GM18502 (cell line): ENCODE measurements at regions not wholly inside any gene's neighbourhood (a gene's known extent, or its start where the extent isn't known, plus 50 kb on each side); places are given as distances from the start of the nearest gene placed in this dataset.
"Not testable (repeated sequence)": the region's sequence is repeated elsewhere in the genome, so short reads cannot be mapped to it uniquely, and the experiment has no call there.

Experiments
- ATAC-seq: cut with Tn5 transposase; IDR thresholded peaks from one replicate; pipeline ENCODE4 v1.9.1; 2021; ENCODE audit warnings: mild to moderate bottlenecking; ENCODE audit not compliant: unreplicated experiment, poor library complexity

DNA sequence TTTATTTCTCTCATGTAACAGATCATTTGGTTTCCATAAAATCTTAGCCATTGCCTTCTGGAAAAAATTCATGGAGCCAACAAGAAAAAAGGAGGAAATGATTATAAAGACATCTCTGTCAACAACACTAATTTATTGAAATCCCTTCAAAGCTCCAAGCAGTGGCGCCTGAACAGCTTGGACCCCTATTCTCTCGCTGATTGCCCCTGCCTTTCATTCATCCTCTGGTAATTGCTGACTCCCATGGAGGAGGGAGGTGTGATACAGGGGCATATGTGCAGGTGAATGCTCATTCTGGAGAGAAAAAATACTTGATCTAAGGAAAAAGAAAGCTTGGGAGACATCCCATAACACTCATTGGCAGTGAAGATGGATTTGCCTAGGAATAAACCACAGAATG is 345.5 kb downstream of the FGFR2 start:
- no peak for ATAC-seq

DNA sequence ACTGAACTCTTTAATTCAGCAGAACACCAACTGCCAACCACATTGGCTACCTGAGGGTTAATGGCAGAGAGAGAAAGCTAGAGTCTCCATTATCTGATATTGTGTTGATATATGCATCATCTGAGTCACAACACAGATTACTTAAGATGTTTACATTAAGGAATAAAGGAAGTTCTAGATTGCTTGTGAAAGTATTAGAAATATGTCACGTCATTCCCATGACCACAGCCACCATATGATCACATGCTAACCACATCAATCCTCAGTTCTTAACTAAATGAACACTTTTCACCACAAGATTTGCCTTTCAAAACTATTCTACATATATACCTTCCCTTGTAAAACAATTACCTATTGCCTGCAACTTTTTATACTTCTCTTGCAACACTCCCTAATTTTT is 337.9 kb downstream of the FGFR2 start:
- ATAC-seq: no peak

DNA sequence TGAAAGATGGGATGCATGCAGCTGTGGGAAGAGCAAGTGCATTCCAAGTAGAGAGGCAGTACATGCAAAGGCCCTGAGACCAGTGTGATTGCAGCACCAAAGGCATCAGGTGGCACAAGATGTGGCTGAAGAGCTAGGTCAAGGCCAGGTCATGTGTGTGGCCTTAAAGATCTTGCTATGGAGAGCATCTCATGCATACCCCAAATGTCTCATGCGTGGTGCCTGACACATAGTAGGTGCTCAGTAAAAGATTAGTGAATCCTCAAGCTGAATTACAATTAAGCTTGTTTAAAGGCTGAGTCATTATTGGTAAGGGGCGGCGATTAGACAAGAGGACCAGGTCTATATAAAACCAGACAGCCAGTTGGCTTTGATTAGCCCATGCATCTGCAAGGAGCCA is 336.6 kb downstream of the FGFR2 start:
- ATAC-seq: no peak

DNA sequence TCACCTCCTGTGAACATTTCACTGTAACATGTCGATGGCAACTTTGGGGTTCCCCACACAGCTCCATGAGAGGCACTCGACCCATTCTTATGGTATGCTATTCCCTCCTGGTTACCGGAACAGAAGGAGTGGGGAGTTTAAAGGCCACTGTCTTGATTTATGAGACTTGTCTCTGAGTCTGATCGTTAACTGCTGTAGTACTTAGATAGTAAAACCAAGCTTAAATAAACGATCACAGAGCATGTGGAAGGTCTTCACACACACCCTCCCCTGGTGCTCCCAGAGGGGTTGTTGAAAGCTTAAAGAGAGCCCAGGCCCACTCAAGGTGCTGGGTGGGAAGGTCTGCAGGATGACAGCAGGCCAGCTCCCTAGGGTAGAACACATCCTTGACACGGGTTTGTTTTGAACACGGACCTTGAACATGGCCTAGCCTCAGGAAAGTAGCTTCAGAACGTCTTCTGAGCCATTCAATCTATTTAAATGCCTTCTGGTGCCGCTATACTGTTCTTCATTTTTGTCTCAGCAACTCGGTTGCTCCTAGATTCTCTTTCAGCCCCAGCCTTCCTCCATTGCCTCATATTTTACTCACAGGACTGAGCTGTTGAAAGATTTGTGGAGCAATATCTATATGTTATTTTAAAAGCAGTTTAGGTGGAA is 335.3 kb downstream of the FGFR2 start:
- no peak for ATAC-seq

DNA sequence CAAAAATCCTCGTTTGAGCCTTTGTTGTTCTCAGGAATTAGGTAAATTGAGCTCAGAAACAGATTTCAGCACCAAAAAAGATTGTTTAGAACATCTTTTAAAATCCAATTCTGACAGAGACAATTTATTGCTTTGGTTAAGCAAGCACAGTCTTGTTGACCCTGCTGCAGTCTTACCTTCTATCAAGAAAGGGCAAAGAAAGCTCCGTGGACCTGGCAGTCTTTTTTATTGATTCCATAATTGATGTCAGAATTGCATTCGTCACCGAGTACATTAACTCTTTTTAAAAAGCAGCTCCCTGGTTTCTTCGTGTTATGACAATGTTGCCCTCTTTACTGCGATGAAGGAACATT is 334.8 kb downstream of the FGFR2 start:
- no peak for ATAC-seq

DNA sequence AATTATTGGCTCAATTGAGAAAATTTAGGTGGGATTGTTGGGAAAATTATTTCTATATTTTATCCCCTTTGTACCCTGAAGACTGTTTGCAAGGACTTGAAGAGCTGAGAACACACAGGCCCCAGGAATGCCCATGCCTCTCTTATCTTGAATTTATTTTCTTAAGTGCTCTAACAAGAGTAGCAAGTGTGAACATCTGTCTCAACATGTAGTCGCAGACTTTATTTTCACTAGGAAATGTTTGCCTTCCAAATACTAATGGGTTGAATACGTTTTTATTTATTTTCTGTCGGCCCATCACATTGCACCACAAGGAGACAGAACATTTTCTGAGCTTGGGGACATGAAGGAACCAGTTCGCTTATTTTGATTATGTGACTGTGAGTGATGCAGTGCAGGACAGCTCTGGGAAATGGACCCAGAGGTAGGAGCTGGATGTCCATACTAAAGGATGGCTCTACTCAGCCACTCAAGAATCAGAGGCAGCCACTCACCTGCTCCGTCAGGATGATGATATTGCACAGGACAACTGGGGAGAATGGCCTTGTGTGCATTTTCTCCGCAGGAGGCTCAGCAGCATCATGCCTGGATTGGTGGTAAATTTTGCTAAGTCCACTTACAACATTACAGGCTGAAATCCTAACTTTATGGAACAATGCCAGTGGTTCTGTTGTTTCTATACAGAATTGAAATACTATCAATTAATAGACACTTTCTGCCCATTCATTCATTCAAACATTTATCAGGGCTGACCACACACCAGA is 332.7 kb downstream of the FGFR2 start:
- no peak for ATAC-seq

DNA sequence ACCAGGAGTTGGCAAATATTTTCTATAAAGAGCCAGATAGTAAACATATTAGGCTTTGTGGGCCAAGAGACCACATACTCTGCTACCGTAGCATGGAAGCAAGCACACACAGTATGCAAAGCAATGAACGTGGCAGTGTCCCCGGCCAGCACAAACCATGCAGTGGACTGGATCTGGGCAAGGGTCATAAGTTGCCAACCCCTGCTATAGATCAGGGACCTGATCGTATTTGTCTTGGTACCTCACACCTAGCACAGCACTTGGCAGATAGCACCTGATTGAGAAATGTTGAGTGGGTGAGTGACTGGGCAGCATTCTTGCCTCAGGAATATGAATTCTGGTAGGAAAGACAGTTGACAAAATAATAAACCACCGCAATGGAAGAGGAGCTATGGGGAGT is 331.9 kb downstream of the FGFR2 start:
- no peak for ATAC-seq

DNA sequence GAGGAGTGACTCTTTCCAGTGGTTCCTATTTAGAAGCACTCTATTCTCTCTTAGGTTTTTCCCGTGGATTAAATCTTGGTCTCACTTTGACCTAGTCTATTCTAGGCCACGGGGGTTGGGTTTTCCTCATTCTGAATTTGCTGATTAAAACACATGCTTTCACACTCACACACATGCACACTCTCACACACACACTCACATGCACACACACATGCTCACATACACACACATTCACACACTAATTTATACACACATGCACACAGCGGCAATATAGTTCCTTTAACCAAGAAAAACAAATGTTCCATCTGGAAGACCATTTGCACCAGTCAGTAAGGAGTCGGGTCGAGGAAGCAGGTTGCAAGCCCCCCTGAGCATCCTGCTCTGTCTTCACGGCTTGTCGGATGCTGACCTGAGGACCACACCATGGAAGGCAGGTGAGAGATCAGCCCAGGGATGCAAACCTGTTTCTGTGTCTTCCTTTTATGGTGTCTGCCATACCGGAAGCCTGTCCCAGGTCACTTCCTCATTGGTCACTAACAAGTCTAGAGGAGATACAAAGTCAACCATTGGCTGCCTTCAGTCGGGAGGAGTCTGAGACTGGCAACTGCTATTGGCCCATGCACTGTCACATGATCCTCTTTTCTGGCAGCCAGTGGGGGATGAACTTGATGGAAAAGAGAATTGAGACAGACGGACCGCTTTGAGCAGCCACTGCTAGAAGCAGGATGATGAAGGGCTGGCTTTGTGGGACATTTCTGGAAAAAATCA is 330.8 kb downstream of the FGFR2 start:
- no peak for ATAC-seq

DNA sequence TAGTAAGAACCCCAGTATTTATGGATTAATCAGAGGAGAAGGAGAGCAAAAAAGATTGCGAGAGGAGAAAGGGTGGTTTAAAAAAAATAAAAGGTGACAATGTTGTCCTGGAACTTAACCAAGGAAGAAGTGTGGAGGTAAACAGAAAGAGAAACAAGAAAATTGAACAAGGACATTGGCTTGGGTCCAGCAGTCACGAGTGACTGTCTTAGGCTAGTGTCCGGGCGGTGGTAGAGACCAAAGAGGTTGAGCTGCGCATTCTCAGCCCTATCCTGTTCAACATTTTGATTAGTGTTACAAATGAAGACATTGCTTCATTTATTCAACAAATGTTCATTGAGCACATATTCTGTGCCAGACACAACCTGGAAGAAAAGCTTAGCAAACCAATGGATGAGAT is 329.9 kb downstream of the FGFR2 start:
- no peak for ATAC-seq

DNA sequence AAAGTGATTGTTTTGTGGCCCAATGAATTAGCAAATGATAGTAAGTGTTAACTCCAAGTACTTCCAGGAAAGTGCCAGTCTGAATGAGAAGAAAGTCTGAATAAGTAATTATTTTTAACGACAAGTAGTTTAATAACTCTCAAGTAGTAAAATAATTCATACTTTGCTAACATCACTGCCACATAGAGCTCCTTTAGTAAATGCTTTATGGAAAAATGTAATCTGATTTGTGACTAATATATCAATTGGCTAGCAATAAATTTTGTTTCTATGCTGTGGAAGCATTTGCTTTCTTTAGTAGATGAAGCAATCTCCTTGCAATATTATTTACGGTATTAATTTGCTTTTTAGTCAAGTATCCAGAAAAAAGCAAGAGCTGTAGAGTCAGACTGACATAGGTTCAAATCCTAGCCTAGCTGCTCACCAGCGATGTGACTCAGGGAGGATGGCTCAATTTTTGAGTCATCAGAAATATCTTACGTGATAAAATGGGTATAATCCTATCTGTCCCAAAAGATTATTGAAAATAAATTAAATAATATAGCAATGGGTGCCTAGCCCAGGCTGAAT is 329.3 kb downstream of the FGFR2 start:
- ATAC-seq: no peak

DNA sequence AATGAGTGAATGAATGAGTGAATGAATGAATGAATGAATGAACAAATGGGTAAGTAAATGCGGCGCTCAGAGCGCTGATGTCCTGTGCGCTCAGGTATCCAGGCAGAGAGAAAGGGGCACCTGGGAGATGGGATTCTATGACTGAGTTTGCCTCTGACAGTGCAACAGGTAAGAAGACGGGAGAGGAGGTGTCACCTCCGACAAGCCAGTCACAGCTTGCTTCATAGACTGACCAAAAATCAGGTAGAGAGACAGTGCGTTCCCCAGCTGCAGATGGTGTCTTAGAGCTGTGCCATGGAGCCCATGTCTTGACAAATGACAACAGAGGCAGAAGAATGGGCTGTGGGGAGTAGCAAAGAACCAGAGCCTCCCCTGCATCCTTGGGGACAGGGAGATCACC is 327.3 kb downstream of the FGFR2 start:
- ATAC-seq: no peak

DNA sequence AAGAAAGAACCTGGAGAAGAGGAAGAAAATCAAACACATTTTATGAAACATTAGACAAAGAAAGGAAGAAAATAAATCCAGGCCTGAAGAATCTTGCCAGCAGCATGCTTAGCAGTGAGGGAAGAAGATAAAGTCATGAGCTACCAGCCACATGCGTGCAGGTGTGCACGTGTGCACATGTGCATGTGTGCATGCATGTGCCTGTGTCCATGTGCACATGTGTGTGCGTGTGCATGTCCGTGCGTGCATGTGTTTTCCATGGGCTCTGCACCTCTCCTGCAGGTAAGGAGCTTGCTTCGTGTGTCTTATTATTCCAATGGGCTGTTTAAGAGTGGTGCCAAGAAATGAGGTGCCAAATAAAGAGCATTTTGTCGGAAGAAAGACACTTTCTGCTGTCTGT is 322.2 kb downstream of the FGFR2 start:
- ATAC-seq: no peak

DNA sequence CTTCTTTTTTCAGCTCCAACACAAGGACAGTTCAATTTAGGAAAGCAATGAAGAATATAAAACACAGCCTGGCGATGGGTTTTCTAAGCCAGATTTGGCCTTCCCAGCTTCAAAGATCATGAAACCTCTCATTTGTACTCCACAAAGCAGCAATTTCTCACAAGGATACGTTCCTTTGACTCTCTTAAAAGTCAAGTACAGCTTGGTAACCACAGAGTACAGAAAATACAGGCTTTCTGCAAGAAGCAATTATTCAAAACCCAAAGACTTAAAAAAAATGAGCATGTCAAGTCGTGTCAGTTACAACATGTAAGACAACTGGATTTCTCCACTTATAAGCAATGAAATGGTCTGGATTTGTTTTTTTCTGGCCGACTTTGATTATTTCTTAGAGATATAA is 321.4 kb downstream of the FGFR2 start:
- no peak for ATAC-seq

DNA sequence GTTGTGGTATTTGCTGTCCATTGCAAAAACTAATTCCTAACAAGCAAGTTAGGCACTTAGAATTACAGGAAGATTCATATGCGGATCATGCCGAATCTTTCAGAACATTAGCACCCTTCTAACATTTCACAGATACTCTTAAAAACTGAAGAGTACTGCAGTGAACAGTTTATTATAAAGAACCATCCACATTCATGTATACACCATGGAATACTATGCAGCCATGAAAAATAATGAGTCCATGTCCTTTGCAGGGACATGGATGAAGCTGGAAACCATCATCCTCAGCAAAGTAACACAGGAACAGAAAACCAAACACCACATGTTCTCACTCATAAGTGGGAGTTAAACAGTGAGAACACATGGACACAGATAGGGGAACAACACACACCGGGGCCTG is 319.9 kb downstream of the FGFR2 start:
- not testable (repeated sequence) for ATAC-seq

DNA sequence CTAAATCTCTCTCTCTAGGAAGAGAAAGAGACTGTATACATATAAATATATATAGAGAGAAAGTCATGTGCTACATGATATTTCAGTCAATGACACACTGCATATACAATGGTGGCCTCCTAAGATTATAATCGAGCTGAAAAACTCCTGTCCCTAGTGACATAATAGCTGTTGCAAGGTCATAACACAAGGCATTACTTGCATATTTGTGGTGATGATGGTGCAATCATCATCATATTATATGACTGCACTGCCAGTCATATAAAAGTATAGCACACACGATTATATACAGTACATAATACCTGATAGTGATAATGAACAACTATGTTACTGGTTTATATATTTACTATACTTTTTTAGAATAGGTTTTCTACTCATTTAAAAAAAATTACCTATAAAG is 316.7 kb downstream of the FGFR2 start:
- no peak for ATAC-seq

DNA sequence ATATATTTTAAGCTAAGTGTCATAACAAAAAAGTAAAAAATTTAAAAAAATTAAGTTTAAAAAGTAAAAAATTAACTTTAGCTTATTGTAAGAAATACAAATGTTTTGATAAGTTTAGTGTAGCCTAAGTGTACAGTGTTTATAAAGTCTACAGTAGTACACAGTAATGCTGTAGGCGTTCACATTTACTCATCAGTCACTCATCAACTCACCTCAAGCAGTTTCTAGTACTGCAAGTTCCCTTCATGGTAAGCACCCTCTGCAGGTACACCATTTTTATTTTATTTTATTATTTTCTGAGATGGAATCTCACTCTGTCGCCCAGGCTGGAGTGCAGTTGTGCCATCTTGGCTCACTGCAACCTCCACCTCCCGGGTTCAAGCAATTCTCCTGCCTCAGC is 316.0 kb downstream of the FGFR2 start:
- no peak for ATAC-seq

DNA sequence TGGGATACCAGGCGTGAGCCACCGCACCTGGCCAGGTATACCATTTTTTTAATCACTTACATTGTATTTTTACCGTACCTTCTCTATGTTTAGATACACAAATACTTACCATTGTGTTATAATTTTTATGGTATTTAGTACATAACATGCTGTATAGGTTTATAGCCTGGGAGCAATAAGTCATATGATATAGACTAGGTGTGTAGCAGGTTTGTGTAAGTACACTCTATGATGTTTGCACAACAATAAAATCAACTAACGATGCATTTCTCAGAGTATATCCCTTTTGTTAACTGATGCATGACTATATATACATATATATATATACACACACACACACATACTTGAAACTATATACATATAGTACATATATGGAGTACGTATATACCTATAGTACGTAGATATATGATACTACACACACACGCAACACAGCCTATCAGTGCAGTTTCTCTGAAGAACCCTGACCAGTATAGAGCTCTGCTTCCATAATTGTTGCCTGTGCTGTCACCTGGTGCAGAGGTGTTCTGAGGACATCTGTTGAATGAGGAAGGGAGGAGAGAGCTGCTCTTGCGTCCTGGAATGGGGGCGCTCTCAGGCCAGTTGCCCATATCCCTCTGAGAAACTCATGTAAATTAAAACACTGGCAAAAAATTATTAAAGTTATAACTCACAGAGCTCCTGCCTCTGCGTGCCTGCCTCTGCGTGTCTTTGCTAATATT is 315.3 kb downstream of the FGFR2 start:
- ATAC-seq: no peak

DNA sequence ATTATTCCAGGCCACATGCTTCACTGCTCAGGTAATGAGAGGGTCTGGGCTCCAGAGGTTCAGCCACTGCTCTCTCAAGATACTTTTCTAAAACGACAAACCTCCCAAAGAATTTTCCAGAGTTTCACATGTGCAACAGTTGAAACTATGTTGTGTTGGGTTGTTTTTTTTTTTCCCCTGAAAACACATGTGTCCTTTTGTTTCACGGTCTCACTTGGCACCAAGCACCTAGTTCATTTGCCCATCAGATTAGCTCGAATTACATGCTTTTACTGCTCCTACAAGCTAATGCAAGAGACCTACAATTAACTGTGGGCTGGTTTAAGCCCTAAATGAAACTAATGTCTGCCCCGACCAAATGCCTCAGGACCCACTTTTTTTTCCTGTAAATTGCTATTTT is 313.3 kb downstream of the FGFR2 start:
- ATAC-seq: no peak

DNA sequence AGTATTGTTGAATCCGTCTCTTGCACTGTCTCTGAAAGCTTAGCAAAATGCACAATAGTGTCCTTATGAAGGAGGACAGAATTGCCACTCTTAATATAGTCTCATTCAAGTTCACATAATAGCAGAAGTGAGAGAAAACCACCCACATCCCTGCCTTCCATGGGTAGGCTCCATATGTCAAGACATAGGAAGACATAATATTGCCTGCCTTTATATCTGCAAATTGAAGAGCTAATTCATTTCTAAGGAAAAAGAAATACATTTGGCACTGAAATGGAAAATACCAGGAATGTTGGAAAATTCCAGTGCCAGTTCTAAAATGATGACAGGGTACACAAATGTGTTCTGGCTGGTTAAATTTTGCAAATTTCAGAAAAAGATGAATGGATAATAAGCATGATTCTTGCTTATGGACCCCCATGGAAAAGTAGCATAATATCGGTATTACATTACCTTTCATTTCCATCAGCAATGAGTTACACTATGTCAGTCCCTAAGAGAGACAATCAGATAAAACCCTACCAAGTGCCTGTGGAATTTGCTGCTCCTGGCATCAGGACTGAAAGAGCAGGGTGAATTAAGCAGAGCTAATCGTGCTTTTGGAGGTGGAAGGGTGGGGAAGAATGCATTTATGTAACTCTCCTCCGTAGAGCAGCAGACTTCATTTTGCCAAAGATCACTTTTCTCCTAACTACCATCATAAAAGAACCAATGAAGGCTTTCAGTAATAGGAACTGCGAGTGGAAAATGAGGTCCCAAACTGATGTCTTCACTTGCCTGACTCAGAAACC is 312.6 kb downstream of the FGFR2 start:
- no peak for ATAC-seq

DNA sequence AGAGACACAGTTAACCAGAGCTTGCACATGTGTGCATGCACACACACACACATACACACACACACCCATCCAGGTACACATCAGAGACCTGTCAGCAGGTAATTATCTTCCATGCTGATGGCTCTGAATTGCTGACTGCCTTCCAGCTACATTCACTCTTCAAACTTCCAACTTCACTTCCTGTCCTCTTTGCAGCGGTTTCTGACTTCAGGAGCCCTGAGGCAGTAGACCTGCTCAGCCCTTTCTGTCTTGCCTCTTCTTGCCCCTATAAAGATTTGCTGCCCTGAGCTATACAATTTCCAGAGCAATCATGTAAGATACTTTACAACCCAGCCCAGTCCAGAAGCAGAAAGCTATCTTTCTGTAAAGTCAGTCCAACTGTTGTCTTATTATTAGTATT is 310.2 kb downstream of the FGFR2 start:
- ATAC-seq: no peak
